AG08395 (cell line): ENCODE measurements at regions not wholly inside any gene's neighbourhood (a gene's known extent, or its start where the extent isn't known, plus 50 kb on each side); places are given as distances from the start of the nearest gene placed in this dataset.

ENCODE experiments used
- DNase-seq: peaks from one replicate; pipeline ENCODE4 v3.0.0; 2012; ENCODE audit warnings: mixed read lengths, low spot score

GRCh38 chr11:24043842-24044241, 453.0 kb upstream of the LUZP2 start:
- no peak for DNase-seq

- no peak for DNase-seq
Measured at GRCh38 chr11:24046731-24047130, 450.1 kb upstream of the LUZP2 start.

- DNase-seq = no peak
Measured at GRCh38 chr11:24056051-24056450, 440.8 kb upstream of the LUZP2 start.

- DNase-seq = no peak
Measured at GRCh38 chr11:24060125-24060524, 436.7 kb upstream of the LUZP2 start.

GRCh38 chr11:24064309-24064903, 432.4 kb upstream of the LUZP2 start:
- no peak for DNase-seq

DNA sequence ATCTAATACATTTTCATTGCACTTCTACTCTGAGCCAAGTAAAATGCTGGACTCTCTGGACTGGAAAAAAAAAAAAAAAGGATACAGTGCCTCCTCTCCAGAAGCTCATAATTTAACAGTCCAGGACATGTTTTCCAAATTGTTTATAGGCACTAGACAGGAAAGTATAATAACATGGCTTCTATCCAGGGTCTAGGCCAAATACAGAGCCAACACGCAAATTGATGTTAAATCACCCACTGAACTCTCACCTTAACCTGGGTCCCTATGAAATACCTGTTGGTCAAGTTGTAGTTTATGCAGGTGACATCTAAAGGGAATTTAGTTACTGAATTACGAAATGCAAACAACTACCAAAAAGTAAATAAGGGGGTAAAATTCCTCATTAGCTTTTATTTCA, 428.7 kb upstream of the LUZP2 start:
- no peak for DNase-seq

DNA sequence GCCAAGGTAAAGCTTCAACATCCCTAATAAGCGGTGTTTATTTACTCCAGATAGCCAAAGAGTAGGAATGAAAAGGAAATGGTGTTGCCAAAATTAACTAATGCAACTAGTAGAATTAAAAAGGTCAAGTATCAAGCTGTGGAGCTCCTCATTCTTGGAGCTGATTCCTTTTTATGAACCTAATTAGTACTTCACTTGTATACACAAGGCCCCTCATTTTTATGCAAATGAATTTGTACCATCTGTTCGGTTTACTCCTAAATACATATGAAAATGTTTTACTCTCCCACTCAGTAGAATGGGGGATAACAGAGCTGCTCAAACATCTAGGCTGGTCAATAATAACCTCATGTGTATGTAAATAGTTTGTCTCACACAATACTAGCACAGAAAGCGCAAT, 426.4 kb upstream of the LUZP2 start:
- no peak for DNase-seq

DNA sequence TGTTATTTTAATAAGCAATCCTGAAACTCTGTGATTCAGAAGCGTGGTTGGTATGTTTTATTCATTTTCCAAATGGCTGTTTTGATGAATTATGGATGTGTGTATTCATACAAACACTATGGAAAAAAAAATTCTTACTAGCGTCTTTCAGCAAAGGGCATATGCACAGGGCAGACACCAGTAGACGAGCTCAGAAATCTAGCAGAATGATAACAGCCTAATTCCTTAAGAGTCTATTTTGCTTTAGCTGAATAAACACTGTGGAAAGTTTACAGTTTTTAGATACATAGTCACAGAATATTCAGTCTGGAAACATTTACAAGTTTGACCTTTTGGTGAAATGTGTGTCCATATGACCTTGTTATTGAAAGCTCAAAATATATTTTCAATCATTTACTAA, 418.8 kb upstream of the LUZP2 start:
- DNase-seq = no peak

DNA sequence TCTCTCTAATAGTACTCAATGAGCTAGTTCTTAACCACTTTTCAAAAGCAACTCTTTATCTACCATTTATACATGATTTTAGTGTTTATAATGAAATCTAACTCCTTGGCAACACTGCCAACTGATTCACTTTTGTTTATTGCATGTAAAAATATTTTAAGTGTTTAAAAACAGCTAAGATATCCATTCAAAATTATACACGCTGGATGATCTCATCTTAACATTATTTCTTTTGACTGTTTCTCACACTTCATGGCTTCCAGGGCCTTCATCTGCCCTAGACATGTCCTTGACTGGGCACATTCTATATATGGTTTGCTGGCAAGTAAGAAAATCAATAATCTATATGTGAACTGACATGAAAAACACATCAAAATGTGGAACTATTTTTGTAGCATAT, 414.6 kb upstream of the LUZP2 start:
- no peak for DNase-seq

GRCh38 chr11:24082860-24083259, 414.0 kb upstream of the LUZP2 start:
- no peak for DNase-seq

GRCh38 chr11:24084956-24085355, 411.9 kb upstream of the LUZP2 start:
- DNase-seq = no peak

GRCh38 chr11:24086921-24087320, 409.9 kb upstream of the LUZP2 start:
- no peak for DNase-seq

GRCh38 chr11:24091594-24091993, 405.3 kb upstream of the LUZP2 start:
- DNase-seq = no peak

GRCh38 chr11:24093375-24093774, 403.5 kb upstream of the LUZP2 start:
- no peak for DNase-seq

DNA sequence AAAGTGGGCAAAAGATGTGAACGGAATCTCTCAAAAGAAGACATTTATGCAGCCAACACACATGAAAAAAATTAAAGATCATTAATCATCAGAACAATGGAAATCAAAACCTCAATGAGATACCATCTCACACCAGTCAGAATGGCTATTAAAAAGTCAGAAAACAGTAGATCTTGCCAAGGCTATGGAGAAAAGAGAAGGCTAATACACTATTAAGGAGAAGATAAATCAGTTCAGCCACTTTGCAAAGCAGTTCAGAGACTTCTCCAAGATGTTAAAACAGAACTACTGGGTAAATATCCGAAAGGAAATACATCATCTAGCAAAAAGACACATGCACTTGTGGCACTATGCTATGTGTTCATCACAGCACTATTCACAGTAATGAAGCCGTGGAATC, 388.2 kb upstream of the LUZP2 start:
- DNase-seq = no peak

- DNase-seq = no peak
Measured at GRCh38 chr11:24122291-24122690, 374.6 kb upstream of the LUZP2 start.

GRCh38 chr11:24124876-24125275, 372.0 kb upstream of the LUZP2 start:
- DNase-seq = no peak

GRCh38 chr11:24131698-24132097, 365.2 kb upstream of the LUZP2 start:
- no peak for DNase-seq

- no peak for DNase-seq
Measured at GRCh38 chr11:24132471-24132870, 364.4 kb upstream of the LUZP2 start.

DNA sequence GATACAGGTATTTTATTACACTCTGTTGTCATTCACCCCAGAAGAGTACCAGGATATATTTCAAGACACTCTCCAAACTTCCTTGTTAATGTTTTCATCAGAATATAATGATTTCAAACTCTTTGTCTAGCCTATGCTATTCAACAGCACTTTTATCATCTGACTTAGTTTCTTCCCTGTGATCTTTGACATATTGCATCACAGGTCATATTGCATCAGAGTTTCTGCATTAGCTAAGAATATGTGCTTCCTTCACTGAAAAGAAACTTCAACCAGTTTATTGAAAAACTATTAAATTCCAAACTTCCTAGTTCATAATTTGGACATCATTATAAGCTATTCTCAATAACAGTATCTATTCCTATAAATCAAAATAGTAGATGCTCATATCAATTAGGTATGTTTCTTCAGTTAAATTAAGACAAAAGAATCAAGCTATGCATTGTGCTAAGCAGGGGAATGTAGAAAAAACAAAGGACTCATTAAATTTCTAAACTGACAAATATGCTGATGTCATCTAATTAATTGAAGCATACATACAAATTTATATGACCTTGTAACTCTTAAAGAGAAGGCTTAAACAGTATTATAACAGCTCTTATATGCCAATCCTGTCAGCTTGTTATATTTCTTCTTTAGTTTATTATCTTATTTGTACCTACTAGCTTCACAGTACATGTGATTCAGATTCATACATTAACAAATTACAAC, 361.8 kb upstream of the LUZP2 start:
- DNase-seq = no peak

DNA sequence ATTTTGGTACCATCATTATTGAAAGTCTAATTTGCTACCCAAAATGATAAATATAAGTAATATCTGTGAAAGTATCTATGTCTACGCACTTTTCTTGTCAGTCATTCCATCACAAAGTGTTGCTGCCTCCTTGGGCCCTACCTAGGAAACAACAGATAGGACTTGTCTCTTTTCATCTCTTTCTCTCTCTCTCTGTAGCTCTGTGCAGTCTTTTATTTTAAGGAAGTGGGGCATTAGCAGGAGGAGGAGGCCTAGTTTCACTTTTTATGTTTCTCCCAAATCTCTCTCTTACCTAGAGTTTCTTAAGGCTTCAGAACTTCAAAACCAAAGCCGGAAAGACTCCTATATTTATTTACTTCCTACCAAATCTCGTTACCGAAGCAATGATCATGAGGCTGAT, 354.8 kb upstream of the LUZP2 start:
- no peak for DNase-seq

- peak; percentile 3 for DNase-seq
Measured at GRCh38 chr11:24145411-24145810, 351.4 kb upstream of the LUZP2 start.

DNA sequence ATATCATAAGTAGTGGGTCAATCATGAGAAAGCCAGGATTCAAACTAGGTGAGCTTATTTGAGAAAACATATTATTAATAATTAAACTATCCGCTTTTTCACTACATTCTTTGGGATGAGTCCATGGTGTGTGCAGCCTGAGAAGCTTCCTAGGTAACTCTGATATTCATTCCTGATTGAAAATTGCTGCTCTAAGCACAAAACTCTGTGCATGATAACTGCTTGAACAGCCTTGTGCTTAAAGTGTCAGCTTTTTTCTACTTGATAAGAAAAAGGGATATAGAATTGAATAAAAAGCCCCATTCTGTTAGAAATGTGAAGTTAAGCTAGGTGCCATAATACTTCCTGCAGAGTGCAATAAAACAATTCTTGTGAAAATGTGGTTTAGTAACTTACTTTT, 343.5 kb upstream of the LUZP2 start:
- DNase-seq = no peak

DNA sequence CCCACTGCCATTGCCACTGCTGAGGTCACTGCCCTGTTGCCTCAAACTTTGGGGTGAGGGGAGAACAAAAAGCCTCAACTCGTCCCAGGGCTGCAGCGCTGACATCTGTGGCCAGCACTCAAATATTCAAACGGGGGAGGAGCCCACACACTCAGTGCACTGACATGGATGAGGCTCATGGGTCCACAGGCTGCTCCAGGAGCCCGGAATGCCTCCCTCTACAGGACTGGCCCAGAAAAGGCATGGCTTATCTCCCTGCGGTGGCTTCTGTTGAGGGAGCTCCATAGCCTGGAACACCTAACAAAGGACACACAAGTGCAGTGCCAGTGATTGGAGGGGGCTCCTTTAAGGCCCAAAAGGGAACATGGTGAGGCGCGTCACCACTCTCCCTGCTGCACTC, 341.1 kb upstream of the LUZP2 start:
- DNase-seq = no peak
